HepG2 (cell line): ENCODE measurements at regions not wholly inside any gene's neighbourhood (a gene's known extent, or its start where the extent isn't known, plus 50 kb on each side); places are given as distances from the start of the nearest gene placed in this dataset.

ENCODE experiments used
- ATAC-seq: fragments of 200-7000 bp; cut with Tn5 transposase; 3 replicates; pipeline ENCODE4 v1.9.1; 2020; ENCODE audit warnings: mild to moderate bottlenecking, moderate library complexity
- BruUV-seq: library from RNA; stranded (reverse); fragments of 400-500 nt; replicated peaks from 2 replicates; lab custom pipeline; 2021; lab: Mats Ljungman, UMichigan
- CTCF ChIA-PET: fragments of 300-600 bp; formaldehyde crosslinking; extraction: SDS; loops from one replicate; lab custom pipeline; 2021; ENCODE audit warnings: low total read pairs, inconsistent platforms, low intra/inter-chr PET ratio; lab: Yijun Ruan, JAX
- POLR2A ChIA-PET: fragments of 350-600 bp; sonication (Branson Sonifier 250); formaldehyde crosslinking; loops from one replicate; lab custom pipeline; 2020; ENCODE audit warnings: antibody characterized with exemption, inconsistent platforms; lab: Yijun Ruan, JAX
- DNase-seq: peaks from one replicate; pipeline ENCODE4 v3.0.0-alpha.2; 2015; ENCODE audit warnings: low spot score
- FAIRE-seq: peaks from 3 replicates; lab custom pipeline; 2011; peaks lifted over from hg19 to GRCh38; lab: Jason Lieb, UNC
- H2AFZ ChIP-seq: one replicate; pipeline ENCODE4 v1.6.1; 2011; ENCODE audit warnings: low read length, inconsistent platforms
- H3K27ac ChIP-seq: fragments of 300-600 bp; 3 replicates; pipeline ENCODE4 v1.8.0; 2011; ENCODE audit warnings: mixed run types, mild to moderate bottlenecking, mixed read lengths, low read length, inconsistent platforms; ENCODE audit not compliant: insufficient read depth; ENCODE audit errors: extremely low read length
- H3K27me3 ChIP-seq, 2 experiments: fragments of 200-600 bp in 1 of 2; 2 replicates in 1 of 2; 3 replicates in 1 of 2; pipeline versions ENCODE4 v1.6.0 to v1.8.0; 2011; ENCODE audit warnings: low read length in 2 of 2, mild to moderate bottlenecking in 2 of 2, moderate library complexity in 2 of 2, inconsistent platforms in 1 of 2; ENCODE audit not compliant: insufficient read depth in 2 of 2, control insufficient read depth in 1 of 2
- H3K36me3 ChIP-seq, 2 experiments: fragments of 200-600 bp in 1 of 2; replicated peaks in 1 of 2; 2 replicates in 1 of 2; 3 replicates in 1 of 2; pipeline versions ENCODE4 v1.5.1 to v1.8.0; 2011; ENCODE audit warnings: low read length in 2 of 2, inconsistent platforms in 1 of 2; ENCODE audit not compliant: insufficient read depth in 2 of 2, control insufficient read depth in 1 of 2
- H3K4me1 ChIP-seq: 2 replicates; pipeline ENCODE4 v1.5.1; 2012; ENCODE audit warnings: low read length, inconsistent platforms; ENCODE audit not compliant: insufficient read depth
- H3K4me2 ChIP-seq: 2 replicates; pipeline ENCODE4 v1.6.0; 2011; ENCODE audit warnings: low read depth, low read length, inconsistent platforms
- H3K4me3 ChIP-seq, 3 experiments: fragments of 200-600 bp in 1 of 3; sonication (generic), shearing (Covaris generic) in 1 of 3; replicated peaks in 1 of 3; 2 replicates each; pipeline ENCODE4 v1.5.1; 2011 to 2016; ENCODE audit warnings: low read length in 3 of 3, inconsistent platforms in 2 of 3, low read depth in 2 of 3, mild to moderate bottlenecking in 2 of 3, control low read depth in 1 of 3, mixed read lengths in 1 of 3; ENCODE audit not compliant: insufficient read depth in 1 of 3
- H3K79me2 ChIP-seq: one replicate; pipeline ENCODE4 v1.6.1; 2011; ENCODE audit warnings: low read length, inconsistent platforms; ENCODE audit not compliant: insufficient read depth
- H3K9ac ChIP-seq: 2 replicates; pipeline ENCODE4 v1.6.0; 2011; ENCODE audit warnings: mild to moderate bottlenecking, low read depth, low read length, inconsistent platforms; ENCODE audit not compliant: insufficient read depth
- H3K9me3 ChIP-seq: 2 replicates; pipeline ENCODE4 v1.5.1; 2012; ENCODE audit warnings: mild to moderate bottlenecking, low read length
- H4K20me1 ChIP-seq: 2 replicates; pipeline ENCODE4 v1.6.0; 2011; ENCODE audit warnings: inconsistent platforms, mild to moderate bottlenecking, low read length, moderate library complexity; ENCODE audit not compliant: insufficient read depth
- CBFB ChIP-seq: sonication (generic); formaldehyde crosslinking; IDR thresholded peaks from 2 replicates; pipeline ENCODE4 v1.4.0; 2020; ENCODE audit warnings: missing genetic modification reagents
- FOSL1 ChIP-seq: sonication (generic); formaldehyde crosslinking; IDR thresholded peaks from 2 replicates; pipeline ENCODE4 v1.9.0; 2021; ENCODE audit warnings: missing genetic modification reagents, borderline replicate concordance
- GABPB1 ChIP-seq: IDR thresholded peaks from 2 replicates; pipeline ENCODE4 v1.6.1; 2016; ENCODE audit warnings: mild to moderate bottlenecking, missing genetic modification reagents, moderate library complexity, missing compliant biosample characterization
- HINFP ChIP-seq: sonication (generic); formaldehyde crosslinking; IDR thresholded peaks from 2 replicates; pipeline ENCODE4 v1.4.0; 2020; ENCODE audit warnings: low read depth, mild to moderate bottlenecking, missing genetic modification reagents
- POGZ ChIP-seq: sonication (generic); formaldehyde crosslinking; IDR thresholded peaks from 2 replicates; pipeline ENCODE4 v1.4.0; 2020; ENCODE audit warnings: mild to moderate bottlenecking, missing genetic modification reagents
- TBL1XR1 ChIP-seq: fragments of 150-350 bp; IDR thresholded peaks from 2 replicates; pipeline ENCODE4 v1.6.1; 2014; ENCODE audit warnings: borderline replicate concordance, low read length; ENCODE audit not compliant: partially characterized antibody
- ZNF616 ChIP-seq: sonication (generic); formaldehyde crosslinking; IDR thresholded peaks from 2 replicates; pipeline ENCODE4 v1.5.0; 2020; ENCODE audit warnings: low read depth, mild to moderate bottlenecking, missing genetic modification reagents
- WGBS: methylation state at CpG from one replicate; pipeline ENCODE4 v1.1.6; 2017; ENCODE audit warnings: low lambda C conversion rate; 5-methylcytosine and 5-hydroxymethylcytosine counted together
- in situ Hi-C: cut with HindIII; loops from 2 replicates; pipeline ENCODE4 v1.10.0; 2017; ENCODE audit warnings: low pct_unique_long_range_greater_than_20kb; ENCODE audit not compliant: extremely low pct_ligation_motif_present
- intact Hi-C: fragments of 100-400 bp; cut with micrococcal nuclease; formaldehyde crosslinking; loops from one replicate; pipeline ENCODE4 v1.10.0; 2022; ENCODE audit not compliant: unreplicated experiment

GRCh38 chr2:126753501-126754212 lies 97.7 kb downstream of the GYPC start:
- ChIA-PET CTCF (no interaction called here), POLR2A (no interaction called here)
- 25% methylated on average over 8 of the region's 11 CpGs for WGBS
- in situ Hi-C loops (loop anchor here (25.0 kb wide), 1 partner anchor 991 kb away; no protein-coding TSS in a partner anchor), intact Hi-C loops (no loop called here)
- no peaks in the 10 kb centered on the region for H3K79me2 ChIP-seq
- no peak overlapping the region for H3K27ac ChIP-seq
- no peaks in the 10 kb centered on the region for H3K36me3 ChIP-seq
- FAIRE-seq = no peak
- H4K20me1 ChIP-seq = no peaks in the 10 kb centered on the region
- no peak overlapping the region for H3K4me3 ChIP-seq
- no peak for DNase-seq
- ATAC-seq = no peak
- TF ChIP-seq POGZ (no peak), TBL1XR1 (no peak), HINFP (CRISPR knock-in tag) (no peak), GABPB1 (no peak), ZNF616 (no peak), FOSL1 (CRISPR knock-in tag) (no peak), CBFB (CRISPR knock-in tag) (no peak)
- no peak overlapping the region for H2AFZ ChIP-seq
- H3K27me3 ChIP-seq = peaks cover 2 to 7% of the 10 kb centered on the region in 2 experiments; a peak in 2 of 5 replicates
- H3K9me3 ChIP-seq = no peaks in the 10 kb centered on the region
- H3K9ac ChIP-seq = no peak overlapping the region
- BruUV-seq = no TSS peak
- H3K4me2 ChIP-seq = no peak overlapping the region
- no peaks in the 10 kb centered on the region for H3K4me1 ChIP-seq
